Loucy (cell line): ENCODE measurements at regions not wholly inside any gene's neighbourhood (a gene's known extent, or its start where the extent isn't known, plus 50 kb on each side); places are given as distances from the start of the nearest gene placed in this dataset.

ENCODE experiments used
- CTCF ChIP-seq: fragments of 200-600 bp; sonication (generic); conservative IDR thresholded peaks from 2 replicates; pipeline ENCODE4 v1.5.1; 2014; ENCODE audit warnings: mild to moderate bottlenecking, antibody characterized with exemption, low read length
- EZH2phosphoT487 ChIP-seq: fragments of 200-600 bp; IDR thresholded peaks from 2 replicates; pipeline ENCODE4 v1.6.1; 2018; ENCODE audit warnings: antibody characterized with exemption, mild to moderate bottlenecking, moderate library complexity, borderline replicate concordance

GRCh38 chr5:124844371-124844920 is 98.0 kb upstream of the ZNF608 start:
- TF ChIP-seq CTCF, result no peak
- TF ChIP-seq EZH2phosphoT487, result no peak
